Epithelial cell of proximal tubule (primary cell): ENCODE measurements at regions not wholly inside any gene's neighbourhood (a gene's known extent, or its start where the extent isn't known, plus 50 kb on each side); places are given as distances from the start of the nearest gene placed in this dataset.

Experiments
- DNase-seq: peaks from one replicate; pipeline ENCODE4 v3.0.0-alpha.2; 2011; ENCODE audit warnings: low read depth
- H3K4me3 ChIP-seq: 2 replicates; pipeline ENCODE4 v1.5.1; 2011; ENCODE audit warnings: low read depth, mild to moderate bottlenecking, low read length
- CTCF ChIP-seq: conservative IDR thresholded peaks from 2 replicates; pipeline ENCODE4 v1.5.1; 2012; ENCODE audit warnings: low read depth, mild to moderate bottlenecking, low read length

- H3K4me3 ChIP-seq: no peak overlapping the region
- no peak for DNase-seq
- TF ChIP-seq CTCF: no peak
Measured at GRCh38 chr5:110225949-110226348, 500.5 kb downstream of the TMEM232 start.

- no peak for DNase-seq
- no peak for TF ChIP-seq CTCF
- H3K4me3 ChIP-seq: no peak overlapping the region
Measured at GRCh38 chr5:110239786-110240185, 486.7 kb downstream of the TMEM232 start.

GRCh38 chr5:110242950-110243349 is 483.5 kb downstream of the TMEM232 start:
- no peak overlapping the region for H3K4me3 ChIP-seq
- no peak for TF ChIP-seq CTCF
- DNase-seq: no peak

- no peak overlapping the region for H3K4me3 ChIP-seq
- TF ChIP-seq CTCF: no peak
Measured at GRCh38 chr5:110248921-110249320, 477.6 kb downstream of the TMEM232 start.

GRCh38 chr5:110250355-110250754 is 476.1 kb downstream of the TMEM232 start:
- no peak for TF ChIP-seq CTCF
- H3K4me3 ChIP-seq: no peak overlapping the region
- no peak for DNase-seq

More at GRCh38 chr5:110248921-110249320, 477.6 kb downstream of the TMEM232 start:
- DNase-seq: no peak

- TF ChIP-seq CTCF: no peak
- no peak for DNase-seq
- H3K4me3 ChIP-seq: no peak overlapping the region
Measured at GRCh38 chr5:110250755-110251154, 475.7 kb downstream of the TMEM232 start.

- no peak for TF ChIP-seq CTCF
- no peak overlapping the region for H3K4me3 ChIP-seq
- DNase-seq: no peak
Measured at GRCh38 chr5:110251366-110251765, 475.1 kb downstream of the TMEM232 start.
